Activated CD4-positive, alpha-beta T cell treated with anti-CD3 and anti-CD28 coated beads, Interleukin-10, Interleukin-2, amounts not matched to agents 100 ng/mL and 50 ng/mL, durations not matched to agents 16 hours and 8 hours (primary cell): ENCODE measurements at regions not wholly inside any gene's neighbourhood (a gene's known extent, or its start where the extent isn't known, plus 50 kb on each side); places are given as distances from the start of the nearest gene placed in this dataset.

Source experiments
- DNase-seq: peaks from one replicate; pipeline ENCODE4 v3.0.0-alpha.2; 2020

DNA sequence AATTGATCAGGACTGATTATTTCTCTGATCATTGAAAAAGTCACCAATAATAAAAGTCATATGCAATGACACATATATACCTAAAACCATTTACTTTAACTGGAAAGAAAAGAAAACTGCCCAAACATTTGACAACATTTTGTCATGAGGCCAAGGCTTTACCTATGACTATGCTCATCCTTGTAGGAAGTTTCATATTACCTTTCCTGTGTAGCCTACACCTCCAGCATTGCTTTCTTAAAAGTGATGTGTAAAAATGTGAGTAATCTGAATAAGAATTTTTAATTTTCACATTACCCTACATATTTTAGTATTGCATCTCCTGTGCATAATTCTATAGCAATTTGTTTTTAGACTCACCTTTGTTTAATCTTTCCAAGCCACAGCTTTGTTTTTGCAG, 419.8 kb upstream of the FIGN start:
- DNase-seq: no peak

DNA sequence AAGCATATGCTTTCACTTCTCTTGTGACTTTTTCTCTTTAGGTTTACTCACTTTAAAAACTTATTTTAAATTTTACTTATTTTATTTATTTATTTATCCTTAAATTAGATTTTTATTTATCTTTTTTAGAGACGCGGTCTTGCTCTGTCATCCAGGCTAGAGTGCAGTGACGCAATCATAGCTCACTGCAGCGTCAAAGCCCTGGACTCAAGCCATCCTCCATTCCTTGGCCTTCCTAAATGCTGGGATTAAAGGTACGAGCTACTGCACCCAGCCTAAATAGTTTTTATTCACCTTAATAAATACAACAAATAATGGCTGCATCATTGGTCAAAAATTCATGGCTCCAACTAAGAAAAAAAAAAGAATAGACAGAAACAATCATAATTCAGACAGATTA, 415.7 kb upstream of the FIGN start:
- DNase-seq: no peak

GRCh38 chr2:164150604-164151003, 414.8 kb upstream of the FIGN start:
- no peak for DNase-seq

DNA sequence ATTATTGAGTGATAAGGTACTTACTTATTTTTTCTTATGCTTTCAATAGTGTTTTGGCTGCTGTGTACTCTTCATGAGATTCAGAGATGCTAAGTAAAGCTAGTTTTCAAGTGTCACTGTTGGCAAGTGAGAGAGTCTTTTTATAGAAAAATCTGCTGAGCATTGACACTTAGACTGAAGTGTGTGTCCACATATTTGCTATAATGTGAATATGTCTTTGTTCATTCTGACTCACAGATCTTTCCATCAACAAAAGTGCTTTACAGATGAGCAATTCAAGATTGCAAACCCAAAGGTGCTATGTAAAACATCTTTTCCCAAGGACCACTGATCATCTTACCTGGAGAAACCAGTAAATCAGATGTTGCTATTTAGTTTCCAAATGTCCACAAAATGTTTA, 410.6 kb upstream of the FIGN start:
- DNase-seq: no peak

DNA sequence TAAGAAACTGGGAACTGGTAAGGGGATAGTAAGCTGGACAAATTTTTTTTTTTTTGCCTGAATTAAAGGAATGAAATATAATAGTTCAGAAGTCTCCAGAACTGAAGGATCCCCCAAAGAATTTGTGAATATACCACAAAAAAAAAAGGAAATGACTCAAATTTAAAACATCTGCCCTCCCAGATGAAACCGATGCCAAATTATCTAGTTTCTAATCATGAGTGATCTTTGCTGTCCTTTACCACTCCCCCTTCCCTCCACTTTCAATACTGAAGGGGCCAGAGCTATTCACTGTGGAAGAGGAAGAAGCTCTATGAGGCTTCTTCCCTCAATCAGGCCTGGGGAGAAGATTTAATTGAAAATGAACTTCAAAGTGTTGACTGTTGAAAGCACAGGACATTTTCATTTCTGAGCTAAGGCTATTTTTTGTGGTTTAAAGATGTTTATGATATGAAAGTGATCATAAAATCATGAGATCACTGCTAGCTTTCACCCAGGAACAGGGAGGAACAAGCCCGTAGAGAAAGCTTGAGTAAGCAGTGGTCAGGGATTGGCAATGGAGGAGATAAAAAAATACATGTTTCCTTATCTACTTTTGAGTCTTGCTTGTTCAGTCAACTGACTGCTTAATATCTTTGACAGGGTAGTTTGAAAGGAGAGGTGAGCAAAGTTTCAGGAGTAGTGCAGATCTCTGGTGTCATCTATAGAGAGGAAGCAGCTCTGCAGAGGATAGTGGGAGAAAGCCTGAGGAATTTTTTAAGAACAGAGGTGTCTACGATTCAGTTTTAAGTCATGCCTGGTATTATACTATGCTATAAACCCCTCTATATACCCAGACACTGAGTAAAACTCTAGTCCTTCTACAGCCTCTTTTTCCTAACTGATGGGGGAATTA, 409.5 kb upstream of the FIGN start:
- no peak for DNase-seq

DNA sequence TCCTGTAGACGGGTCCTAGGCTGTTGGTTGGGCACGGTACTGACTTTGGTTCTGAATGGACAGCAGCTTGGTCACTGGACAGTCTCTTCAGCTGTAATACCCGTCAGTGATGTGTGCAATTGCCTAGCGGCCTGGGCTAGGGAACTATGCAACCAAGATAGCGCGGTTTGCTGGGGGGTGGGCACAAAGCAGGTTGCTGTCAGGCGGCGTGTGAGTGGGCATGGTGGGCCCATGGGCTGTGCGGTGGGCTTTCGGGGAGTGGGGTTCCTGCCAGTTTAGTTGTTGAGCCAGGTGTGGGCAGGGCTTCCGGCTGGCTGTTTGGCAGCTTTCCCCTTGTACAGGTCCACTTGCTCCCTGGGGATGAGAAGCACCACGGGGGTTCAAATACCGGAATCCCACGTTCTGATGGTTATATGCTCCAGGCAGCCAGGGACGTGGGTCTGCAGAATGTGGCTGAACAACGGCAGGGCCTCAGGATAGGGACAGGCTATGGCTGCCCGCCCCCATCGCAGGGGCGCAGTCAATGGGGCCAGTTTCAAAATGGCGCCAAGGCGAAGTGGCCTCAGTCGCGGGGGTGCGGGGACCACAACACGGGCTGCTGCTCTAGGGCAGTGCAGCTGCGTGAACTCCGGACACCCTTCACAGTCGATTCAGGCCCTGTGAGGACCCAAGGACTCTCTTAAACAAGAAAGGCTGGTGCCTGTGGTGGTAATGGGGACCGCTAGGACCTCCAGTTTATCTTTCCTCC, 407.5 kb upstream of the FIGN start:
- no peak for DNase-seq

GRCh38 chr2:164142755-164143154, 406.9 kb upstream of the FIGN start:
- no peak for DNase-seq

- DNase-seq: no peak
These were observed 405.5 kb upstream of the FIGN start for GRCh38 chr2:164141271-164141670.

DNA sequence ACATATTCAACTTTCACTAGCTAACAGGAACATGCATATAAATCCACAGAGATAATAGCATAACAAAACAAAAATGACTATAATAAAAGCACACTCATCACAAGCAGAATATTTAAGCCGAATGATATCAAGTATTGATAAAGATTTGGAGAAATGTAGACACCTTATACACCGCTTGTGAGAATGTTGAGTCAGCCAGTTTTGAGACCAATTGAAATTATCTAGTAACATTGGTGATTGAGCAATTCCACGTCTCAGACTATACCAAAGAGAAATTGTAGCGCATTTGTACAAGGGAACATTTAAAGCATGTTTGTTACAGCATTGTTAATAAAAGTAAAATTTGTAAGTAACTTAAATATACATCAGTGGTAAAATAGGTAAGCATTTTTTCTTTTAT, 402.9 kb upstream of the FIGN start:
- no peak for DNase-seq

GRCh38 chr2:164134336-164134735, 398.5 kb upstream of the FIGN start:
- DNase-seq: no peak

- no peak for DNase-seq
These were observed 392.2 kb upstream of the FIGN start for GRCh38 chr2:164127971-164128527.

DNA sequence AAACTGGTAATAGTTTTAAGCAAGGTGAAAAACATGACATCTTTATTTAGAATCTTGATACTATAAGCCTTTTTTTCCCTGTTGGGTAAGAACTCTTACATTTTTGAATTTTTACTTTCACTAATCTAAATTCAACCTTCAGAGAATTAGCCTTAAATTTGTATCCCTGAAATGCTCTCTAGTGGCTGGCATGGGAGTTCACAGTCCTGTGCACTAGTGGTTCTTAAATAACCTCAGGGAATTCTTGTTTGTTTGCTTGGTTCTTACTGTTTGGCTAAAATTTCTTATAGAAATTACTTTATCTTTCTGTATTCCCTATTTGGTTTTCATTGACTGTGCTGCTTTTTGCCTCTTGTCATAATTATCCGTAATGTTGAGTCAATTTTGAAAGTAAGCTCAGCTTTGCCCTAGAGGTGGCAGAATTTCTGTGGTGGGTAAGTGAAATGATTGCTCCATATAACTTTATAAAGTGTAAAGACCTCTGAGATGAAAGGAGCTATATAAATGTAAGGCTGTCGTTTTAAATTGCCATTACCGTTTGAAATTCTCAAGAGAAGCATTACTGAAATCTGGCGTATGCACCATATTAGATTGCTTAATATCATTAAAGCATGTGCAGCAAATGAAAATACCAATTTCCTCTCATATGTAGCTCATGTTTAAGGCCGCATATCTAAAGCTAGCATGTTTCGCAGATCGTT, 391.3 kb upstream of the FIGN start:
- no peak for DNase-seq

GRCh38 chr2:164115806-164116205, 380.0 kb upstream of the FIGN start:
- no peak for DNase-seq

GRCh38 chr2:164114937-164115336, 379.1 kb upstream of the FIGN start:
- DNase-seq: no peak

DNA sequence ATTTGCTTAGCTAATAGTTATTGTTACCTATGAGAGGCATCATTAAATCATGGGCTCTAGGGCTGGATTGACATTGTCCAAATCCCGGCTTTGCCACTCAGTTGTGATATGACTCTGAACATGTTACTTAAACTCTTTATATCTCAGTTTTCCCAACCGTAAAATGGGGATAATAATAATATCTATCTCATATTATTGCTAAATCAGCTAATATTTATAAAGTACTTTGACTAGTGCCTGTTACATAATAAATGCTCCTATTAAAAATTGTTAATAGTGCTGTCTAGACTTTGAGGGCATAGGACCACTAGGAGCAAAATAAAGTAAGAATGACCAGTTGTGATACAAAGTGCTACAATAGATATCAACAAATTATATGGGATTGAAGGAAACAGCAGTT, 376.3 kb upstream of the FIGN start:
- no peak for DNase-seq

GRCh38 chr2:164110515-164110914, 374.7 kb upstream of the FIGN start:
- DNase-seq: no peak

- no peak for DNase-seq
These were observed 373.2 kb upstream of the FIGN start for GRCh38 chr2:164109006-164109405.

- no peak for DNase-seq
These were observed 367.5 kb upstream of the FIGN start for GRCh38 chr2:164103271-164103670.

DNA sequence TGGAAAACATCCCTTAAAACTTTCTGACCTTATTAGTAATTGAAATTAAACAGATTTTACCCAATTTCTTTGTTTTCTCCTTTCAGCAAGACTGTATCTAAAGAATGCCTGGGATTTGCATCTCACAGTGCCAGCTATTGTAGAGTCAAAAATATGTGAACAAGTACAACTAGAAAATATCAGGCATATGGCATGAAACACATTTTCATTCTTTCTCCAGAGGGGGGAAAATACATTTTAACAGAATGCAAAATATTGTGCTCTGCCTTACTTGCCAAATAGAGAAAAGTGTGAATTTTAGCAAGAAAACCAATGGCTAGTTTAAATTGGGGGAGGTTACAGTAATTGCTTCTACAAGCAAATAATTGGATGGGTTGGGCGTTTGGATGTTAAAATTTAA, 366.6 kb upstream of the FIGN start:
- DNase-seq: no peak

DNA sequence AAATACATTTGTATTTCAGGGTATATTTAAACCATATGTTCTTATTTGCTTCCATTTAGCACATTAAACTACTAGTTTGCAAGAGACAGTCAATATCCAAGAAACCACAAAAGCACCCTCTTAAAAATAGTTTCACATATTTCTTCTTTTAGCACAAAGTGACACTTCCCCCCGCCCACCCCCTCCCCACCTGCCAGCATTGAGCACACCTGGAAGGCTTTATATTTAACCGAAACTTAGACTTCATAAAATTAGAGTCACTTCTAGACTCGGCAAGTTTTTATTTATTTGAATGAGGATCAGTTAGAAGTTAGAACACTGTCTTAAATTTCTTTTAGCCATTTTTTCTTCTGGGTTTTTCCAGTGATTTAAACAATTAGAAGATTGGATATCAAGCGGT, 355.9 kb upstream of the FIGN start:
- DNase-seq: no peak

DNA sequence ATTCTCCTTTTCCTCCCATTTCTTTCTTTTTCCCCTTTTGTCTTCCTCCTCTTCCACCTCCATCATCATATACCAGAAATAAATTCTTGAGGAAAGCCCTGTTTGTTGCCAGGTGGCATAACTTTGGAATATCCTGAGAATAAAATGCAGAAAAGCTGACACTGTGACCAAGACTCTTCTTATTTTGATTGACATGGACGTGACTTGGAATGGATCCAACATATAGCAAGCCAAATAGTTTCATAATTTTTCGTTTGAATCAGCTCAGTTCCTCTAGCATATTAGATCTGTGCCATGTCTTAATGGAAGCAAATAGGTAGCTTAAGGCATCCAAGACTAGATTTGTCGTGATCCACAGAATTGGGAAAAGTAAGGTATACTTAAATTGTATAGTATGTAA, 354.7 kb upstream of the FIGN start:
- no peak for DNase-seq

- DNase-seq: no peak
These were observed 348.3 kb upstream of the FIGN start for GRCh38 chr2:164084066-164084465.

GRCh38 chr2:164080486-164080885, 344.7 kb upstream of the FIGN start:
- no peak for DNase-seq
